Choroid plexus epithelial cell (primary cell): ENCODE measurements at regions not wholly inside any gene's neighbourhood (a gene's known extent, or its start where the extent isn't known, plus 50 kb on each side); places are given as distances from the start of the nearest gene placed in this dataset.
A peak's percentile ranks its signal among the peaks of the same experiment; 100 is the strongest.

ENCODE experiments used
- DNase-seq: peaks from one replicate; pipeline ENCODE4 v3.0.0-alpha.2; 2010; ENCODE audit warnings: low read depth
- H3K4me3 ChIP-seq: 2 replicates; pipeline ENCODE4 v1.5.1; 2011; ENCODE audit warnings: low read depth, mild to moderate bottlenecking, control low read depth, low read length, moderate library complexity
- TF ChIP-seq, protein P1 (sequence below): conservative IDR thresholded peaks from 2 replicates; pipeline ENCODE4 v1.5.1; 2011; ENCODE audit warnings: low read depth, mild to moderate bottlenecking, control low read depth, inconsistent platforms, low read length, moderate library complexity

DNA sequence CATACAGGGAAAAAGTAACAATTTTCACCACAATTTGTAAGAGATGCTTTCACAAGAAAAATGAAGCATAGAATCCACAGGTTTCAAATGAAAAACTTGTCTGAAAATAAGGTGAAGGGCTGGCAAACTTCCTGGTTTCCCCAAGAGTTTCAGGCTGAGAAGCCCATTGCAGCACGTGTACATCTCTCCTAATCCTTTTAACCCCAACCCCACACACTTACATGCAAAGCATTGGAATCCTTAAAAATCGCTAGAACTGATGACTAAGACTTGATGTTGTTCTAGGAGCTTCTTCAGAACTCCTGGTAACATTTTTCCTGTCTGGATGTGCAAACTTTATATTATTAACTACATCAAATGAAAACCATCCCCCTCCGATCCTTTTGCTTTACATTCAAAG is 317.8 kb upstream of the RGMB start:
- DNase-seq: peak; percentile 61
- TF ChIP-seq, protein P1, sequence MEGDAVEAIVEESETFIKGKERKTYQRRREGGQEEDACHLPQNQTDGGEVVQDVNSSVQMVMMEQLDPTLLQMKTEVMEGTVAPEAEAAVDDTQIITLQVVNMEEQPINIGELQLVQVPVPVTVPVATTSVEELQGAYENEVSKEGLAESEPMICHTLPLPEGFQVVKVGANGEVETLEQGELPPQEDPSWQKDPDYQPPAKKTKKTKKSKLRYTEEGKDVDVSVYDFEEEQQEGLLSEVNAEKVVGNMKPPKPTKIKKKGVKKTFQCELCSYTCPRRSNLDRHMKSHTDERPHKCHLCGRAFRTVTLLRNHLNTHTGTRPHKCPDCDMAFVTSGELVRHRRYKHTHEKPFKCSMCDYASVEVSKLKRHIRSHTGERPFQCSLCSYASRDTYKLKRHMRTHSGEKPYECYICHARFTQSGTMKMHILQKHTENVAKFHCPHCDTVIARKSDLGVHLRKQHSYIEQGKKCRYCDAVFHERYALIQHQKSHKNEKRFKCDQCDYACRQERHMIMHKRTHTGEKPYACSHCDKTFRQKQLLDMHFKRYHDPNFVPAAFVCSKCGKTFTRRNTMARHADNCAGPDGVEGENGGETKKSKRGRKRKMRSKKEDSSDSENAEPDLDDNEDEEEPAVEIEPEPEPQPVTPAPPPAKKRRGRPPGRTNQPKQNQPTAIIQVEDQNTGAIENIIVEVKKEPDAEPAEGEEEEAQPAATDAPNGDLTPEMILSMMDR: no peak
- H3K4me3 ChIP-seq: no peak overlapping the region

DNA sequence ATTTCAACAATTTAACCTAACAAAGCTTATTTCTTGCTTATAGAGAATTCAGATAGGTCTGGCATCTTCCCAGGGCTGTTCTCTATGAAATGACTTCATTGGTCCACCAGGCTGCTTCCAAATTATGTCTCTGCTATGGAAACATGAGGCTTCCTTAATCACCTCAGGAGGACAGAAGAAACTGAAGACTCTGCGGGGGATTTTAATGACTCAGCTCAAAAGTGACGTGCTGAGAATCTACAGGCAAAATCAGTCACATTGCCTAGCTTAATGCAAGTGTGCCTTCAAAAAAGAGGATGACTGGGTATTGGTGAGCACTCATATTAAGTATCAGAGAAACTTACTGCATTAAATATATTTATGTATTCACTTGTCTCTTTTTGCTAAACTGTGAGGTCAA is 315.5 kb upstream of the RGMB start:
- peak; percentile 88 for DNase-seq
- TF ChIP-seq, protein P1: no peak
- H3K4me3 ChIP-seq: no peak overlapping the region

DNA sequence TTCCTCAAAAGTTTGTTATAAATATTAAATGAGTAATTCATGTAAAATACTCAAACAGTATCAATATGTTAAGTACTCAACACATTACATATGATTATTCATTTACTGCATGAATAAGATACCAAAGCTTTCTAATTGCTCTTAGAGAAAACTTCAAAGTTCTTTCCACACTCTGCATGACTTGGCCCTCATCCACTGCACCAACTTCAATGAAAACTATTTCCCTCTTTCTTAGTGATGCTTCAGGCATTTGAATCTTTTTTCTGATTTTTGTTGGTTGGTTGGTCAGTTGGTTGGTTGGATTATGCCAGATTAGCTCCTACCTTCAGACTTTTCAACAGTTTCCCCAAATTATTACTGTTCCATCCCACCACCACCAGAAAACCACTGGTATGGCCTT is 314.7 kb upstream of the RGMB start:
- H3K4me3 ChIP-seq: no peak overlapping the region
- DNase-seq: peak; percentile 32
- TF ChIP-seq, protein P1: no peak

DNA sequence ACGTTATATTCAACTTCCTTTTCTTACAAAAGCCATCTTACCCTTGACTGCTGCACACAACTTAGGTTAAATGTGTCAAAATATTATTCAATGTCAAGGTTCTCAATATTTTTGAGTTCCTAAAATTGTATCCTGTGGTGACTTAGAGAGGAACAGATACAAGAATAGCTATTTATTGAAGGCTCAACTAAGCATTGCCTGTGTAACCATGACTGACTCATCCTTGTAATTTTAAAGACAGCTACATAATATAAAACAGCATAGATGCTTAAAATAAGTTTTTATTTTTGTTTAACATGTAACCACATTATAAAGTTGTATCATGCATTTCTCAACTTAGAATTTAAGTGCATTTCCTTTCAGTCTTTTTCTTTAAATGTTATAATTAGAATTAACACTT is 312.9 kb upstream of the RGMB start:
- no peak for DNase-seq
- no peak overlapping the region for H3K4me3 ChIP-seq
- TF ChIP-seq, protein P1: no peak

DNA sequence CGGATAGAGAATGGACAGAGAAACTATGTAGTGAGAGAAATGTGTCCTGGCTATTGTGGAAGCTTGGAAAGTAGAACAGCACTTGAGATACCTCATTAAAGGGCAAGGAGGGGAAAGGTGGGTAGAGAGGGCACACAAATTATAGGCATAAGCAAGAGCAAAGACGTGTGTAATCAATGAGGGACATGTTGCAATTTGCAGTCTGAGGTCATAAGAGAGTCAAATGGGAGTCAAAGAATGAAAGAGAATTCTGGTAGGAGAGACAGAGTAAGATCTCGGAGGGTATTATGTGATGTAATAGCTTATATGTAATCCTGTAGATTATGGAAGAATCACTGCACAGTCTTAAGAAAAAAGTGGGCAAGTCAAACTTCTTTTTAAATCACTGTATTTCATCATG is 312.0 kb upstream of the RGMB start:
- TF ChIP-seq, protein P1: no peak
- no peak for DNase-seq
- no peak overlapping the region for H3K4me3 ChIP-seq

DNA sequence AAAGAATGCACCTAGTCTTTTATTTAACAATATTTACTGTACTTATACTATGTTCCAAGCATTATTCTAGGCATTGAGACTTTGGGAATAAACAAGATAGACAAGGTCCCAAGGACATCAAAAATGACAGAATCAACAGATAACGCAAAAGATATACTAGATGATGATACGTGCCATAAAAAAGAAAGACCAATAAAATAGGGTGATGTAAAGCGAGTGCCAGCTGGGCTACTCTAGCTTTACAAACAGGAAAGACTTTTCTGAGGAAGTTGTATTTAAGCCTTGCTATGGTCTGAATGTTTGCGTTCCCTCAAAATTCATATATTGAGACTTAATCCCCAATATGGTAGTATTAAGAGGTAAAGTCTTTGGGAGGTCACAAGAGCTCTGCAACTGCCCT is 310.2 kb upstream of the RGMB start:
- DNase-seq: no peak
- TF ChIP-seq, protein P1: no peak

DNA sequence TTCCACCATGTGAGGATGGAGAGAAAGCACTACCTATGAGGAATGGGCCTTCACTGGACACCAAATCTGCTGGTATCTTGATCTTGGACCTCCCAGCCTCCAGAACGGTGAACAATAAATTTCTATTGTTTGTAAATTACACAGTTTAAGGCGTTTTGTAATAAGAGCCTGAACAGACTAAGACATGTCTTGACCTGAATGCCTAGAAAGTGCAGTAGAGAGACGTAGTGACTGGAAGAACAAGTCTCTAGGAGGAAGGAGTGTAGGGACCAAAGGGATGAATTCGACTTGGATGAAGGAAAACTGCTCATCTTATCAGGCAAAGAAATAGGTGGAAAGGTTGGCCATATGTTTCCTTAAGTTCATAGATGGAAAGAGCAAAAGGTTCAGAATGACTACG is 309.8 kb upstream of the RGMB start:
- TF ChIP-seq, protein P1: no peak
- no peak overlapping the region for H3K4me3 ChIP-seq
- no peak for DNase-seq

More for the DNA sequence above, 310.2 kb upstream of the RGMB start:
- H3K4me3 ChIP-seq: no peak overlapping the region
